AG09309 (cell line): ENCODE measurements at regions not wholly inside any gene's neighbourhood (a gene's known extent, or its start where the extent isn't known, plus 50 kb on each side); places are given as distances from the start of the nearest gene placed in this dataset.

Experiments
- DNase-seq: peaks from one replicate; pipeline ENCODE4 v3.0.0-alpha.2; 2010; ENCODE audit warnings: low read depth
- H3K4me3 ChIP-seq: 2 replicates; pipeline ENCODE4 v1.5.1; 2011; ENCODE audit warnings: mild to moderate bottlenecking, low read depth, low read length, moderate library complexity; ENCODE audit not compliant: control insufficient read depth
- CTCF ChIP-seq: IDR thresholded peaks from 2 replicates; pipeline ENCODE4 v1.5.1; 2011; ENCODE audit warnings: mild to moderate bottlenecking, low read depth, low read length, inconsistent platforms; ENCODE audit not compliant: insufficient read depth, control insufficient read depth; ENCODE audit errors: missing control alignments

- no peak for TF ChIP-seq CTCF
- H3K4me3 ChIP-seq: no peak overlapping the region
- DNase-seq: peak; percentile 42
Measured at GRCh38 chr6:18585032-18585573, 198.0 kb downstream of the RNF144B start.

GRCh38 chr6:18586133-18586532 lies 199.0 kb downstream of the RNF144B start:
- TF ChIP-seq CTCF: no peak

GRCh38 chr6:18595774-18596530 lies 208.8 kb downstream of the RNF144B start:
- peak; percentile 38 for DNase-seq
- no peak overlapping the region for H3K4me3 ChIP-seq
- TF ChIP-seq CTCF: peak; percentile 91

More at GRCh38 chr6:18586133-18586532, 199.0 kb downstream of the RNF144B start:
- DNase-seq: no peak
- H3K4me3 ChIP-seq: no peak overlapping the region

GRCh38 chr6:18596531-18596835 lies 209.3 kb downstream of the RNF144B start:
- TF ChIP-seq CTCF: no peak
- no peak for DNase-seq
- no peak overlapping the region for H3K4me3 ChIP-seq

- no peak for TF ChIP-seq CTCF
- no peak for DNase-seq
- no peak overlapping the region for H3K4me3 ChIP-seq
Measured at GRCh38 chr6:18598551-18599264, 211.6 kb downstream of the RNF144B start.

- DNase-seq: no peak
- TF ChIP-seq CTCF: no peak
- no peak overlapping the region for H3K4me3 ChIP-seq
Measured at GRCh38 chr6:18600255-18600654, 213.1 kb downstream of the RNF144B start.
